Activated CD4-positive, CD25-positive, alpha-beta regulatory T cell treated with anti-CD3 and anti-CD28 coated beads, Interleukin-2, amount 50 U/mL, for 24 hours (primary cell): ENCODE measurements at regions not wholly inside any gene's neighbourhood (a gene's known extent, or its start where the extent isn't known, plus 50 kb on each side); places are given as distances from the start of the nearest gene placed in this dataset.
"Not testable (repeated sequence)": the region's sequence is repeated elsewhere in the genome, so short reads cannot be mapped to it uniquely, and the experiment has no call there.

Experiments
- ATAC-seq, 2 donors: fragments of 150-1000 bp; cut with Tn5 transposase; one replicate each; pipeline ENCODE4 v1.10.0; 2021; ENCODE audit warnings: mild to moderate bottlenecking in 1 of 2, moderate library complexity in 1 of 2

DNA sequence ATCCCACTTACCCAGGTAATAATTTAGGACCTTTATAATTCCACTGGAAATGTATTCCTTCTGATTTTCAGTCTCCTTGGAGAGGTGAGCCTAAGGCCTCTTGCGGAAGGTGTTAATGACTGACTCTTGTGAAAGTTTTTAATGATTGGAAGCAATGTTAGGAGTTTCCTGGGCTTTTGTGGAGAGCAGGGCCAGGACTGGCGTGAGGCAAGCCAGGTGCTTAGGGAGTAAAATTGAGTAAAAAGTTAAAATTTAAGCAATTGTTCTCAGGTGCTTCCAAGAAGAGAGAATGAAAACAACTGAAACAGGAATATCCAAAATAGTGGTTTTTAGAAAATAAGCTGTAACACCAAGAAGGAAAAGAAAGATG is 130.6 kb upstream of the TGFBR2 start:
- no peak for ATAC-seq

DNA sequence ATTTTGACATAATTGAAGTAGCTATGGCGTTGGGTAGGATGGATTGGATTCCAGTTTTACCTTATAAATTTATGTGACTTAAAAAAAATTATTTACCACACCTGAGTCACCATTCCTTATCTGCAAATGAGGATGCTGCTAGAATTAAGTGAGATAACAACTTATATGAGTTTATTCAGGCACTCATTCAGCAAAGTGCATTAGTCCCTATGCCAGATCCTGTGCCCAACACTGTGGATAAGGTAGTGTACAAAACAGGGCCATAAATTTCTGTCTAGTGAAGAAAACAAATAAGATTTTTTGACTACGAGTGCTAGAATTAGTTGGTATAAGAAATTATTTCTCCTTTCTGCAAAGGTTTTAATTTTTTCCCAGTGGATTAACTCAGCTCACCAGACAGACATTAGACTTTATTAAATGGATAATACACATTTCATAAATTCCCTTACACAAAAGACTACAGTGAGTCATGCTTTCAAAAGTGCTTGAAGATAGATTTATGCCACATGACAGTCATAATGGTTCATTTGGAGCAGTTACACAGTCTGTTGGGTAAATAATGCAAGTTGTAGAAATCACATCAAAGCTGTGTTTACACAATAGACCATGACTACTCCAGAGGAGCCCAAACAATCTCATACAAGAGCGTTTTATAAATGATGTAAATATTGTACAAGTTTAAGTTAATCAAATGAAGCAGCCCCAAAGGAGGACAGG is 129.9 kb upstream of the TGFBR2 start:
- peak; percentile 77 to 80 for ATAC-seq

DNA sequence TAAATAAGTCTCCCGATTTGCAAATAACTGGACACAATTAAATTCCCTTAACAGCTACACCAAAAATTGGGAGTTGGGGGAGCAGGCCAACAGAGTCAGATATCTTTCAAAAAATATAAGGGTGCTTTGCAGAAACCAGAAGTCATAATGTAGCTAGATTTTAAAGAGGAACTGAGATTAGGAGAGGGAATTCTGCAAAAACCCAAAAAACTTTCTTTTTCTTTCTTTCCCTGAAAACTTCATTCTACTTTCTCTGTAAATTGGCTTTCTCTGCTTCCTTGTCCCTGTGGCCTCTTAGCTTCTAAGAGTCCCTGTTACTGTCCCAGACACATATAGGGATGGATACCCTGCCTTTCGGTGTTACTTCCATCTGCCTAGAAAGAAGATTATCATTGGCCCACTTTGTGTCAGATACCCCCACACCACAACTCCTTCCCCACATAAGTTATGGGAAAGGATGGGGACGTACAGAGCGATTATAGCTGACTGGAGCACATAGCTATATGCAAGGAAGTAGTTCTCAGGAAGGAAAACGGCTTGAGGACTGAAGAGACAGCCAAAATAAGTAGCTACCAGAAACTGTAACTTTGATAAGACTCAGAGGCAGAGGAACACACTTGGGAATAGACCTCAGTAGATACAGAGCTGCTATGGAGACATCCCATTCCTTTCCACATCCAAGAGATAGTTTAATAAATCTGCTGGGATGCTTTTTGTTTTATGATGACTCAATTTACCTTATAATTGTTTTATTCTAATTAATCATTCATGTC is 129.1 kb upstream of the TGFBR2 start:
- ATAC-seq: no peak

DNA sequence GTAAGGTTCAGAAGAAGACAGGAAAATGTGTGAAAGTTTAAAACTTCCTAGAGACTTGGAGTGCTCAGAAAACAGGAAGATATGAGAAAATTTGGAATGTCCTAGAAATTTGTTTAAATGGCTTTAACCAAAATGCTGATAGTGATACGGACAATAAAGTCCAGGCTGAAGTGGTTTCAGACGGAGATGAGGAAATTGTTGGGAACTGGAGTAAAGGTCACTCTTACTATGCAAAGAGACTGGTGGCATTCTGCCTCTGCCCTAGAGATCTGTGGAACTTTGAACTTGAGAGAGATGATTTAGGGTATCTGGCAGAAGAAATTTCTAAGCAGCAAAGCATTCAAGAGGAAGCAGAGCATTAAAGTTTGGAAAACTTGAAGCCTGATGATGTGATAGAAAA is 126.7 kb upstream of the TGFBR2 start:
- ATAC-seq: not testable (repeated sequence)

DNA sequence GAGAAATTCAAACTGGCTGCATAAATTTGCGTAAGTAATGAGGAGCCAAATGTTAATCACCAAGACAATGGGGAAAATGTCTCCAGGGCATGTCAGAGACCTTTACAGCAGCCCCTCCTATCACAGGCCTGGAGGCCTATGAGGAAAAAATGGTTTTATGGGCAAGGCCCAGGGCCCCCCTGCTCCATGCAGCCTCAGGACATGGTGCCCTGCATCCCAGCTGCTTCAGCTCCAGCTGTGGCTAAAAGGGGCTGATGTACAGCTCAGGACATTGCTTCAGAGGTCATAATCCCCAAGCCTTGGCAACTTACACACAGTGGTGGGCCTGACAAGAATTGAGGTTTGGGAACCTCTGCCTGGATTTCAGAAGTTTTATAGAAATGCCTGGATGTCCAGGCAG is 126.2 kb upstream of the TGFBR2 start:
- not testable (repeated sequence) for ATAC-seq

DNA sequence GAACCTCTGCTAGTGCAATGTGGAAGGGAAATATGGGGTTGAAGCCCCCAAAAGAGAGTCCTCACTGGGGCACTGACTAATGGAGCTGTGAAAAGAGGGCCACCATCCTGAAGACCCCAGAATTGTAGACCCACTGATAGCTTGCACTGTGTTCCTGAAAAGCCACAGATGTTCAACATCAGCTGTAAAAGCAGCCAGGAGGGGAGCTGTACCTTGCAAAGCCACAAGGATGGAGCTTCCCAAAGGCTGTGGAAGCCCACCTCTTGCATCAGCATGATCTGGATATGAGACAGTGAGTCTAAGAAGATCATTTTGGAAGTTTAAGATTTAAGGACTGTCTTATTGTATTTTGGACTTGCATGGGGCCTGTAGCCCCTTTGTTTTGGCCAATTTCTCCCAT is 125.8 kb upstream of the TGFBR2 start:
- no peak for ATAC-seq

DNA sequence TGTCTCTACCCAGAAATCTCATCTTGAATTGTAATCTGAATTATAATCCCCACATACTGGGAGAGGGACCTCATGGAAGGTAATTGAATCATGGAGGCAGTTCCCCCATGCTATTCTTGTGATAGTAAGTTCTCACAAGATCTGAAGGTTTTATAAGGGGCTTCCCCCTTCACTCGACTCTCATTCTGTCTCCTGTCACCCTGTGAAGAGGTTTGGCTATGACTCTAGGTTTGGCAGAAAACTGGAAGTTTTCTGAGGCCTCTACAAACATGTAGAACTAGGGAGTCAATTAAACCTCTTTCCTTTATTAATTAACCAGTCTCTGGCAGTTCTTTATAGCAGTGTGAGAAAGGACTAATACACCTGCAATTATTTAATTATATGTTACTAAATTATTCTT is 125.2 kb upstream of the TGFBR2 start:
- ATAC-seq: peak in 1 of 2 donors; percentile 50

DNA sequence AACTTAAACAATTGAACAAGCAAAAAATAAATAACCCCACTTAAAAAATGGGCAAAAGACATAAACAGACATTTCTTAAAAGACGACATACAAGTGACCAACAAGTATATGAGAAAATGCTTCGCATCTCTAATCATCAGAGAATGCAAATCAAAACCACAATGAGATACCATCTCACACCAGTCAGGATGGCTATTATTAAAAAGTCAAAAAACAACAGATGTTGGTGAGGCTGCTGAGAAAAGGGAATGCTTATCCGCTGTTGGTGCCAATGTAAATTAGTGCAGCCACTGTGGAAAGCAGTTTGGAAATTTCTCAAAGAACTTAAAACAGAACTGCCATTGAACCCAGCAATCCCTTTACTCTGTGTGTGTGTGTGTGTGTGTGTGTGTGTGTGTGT is 122.2 kb upstream of the TGFBR2 start:
- not testable (repeated sequence) for ATAC-seq

DNA sequence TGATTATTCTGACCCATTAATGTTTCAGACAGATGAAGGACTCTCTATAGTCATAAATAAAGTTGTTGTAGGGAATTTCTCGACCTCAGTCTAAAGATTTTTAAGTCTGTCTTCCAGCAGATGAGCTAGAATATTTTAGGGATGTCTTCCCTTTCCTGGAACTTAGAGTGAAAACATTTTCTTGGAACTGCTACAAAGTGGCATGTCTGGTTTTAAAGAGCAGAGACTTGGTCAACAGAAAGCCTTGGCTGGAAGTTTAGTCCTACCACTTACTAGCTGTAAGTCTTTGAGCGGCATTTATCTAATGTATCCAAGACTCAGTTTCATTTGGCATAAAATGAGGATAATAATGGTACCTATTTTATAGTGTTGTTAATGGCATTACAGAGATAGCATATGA is 120.0 kb upstream of the TGFBR2 start:
- no peak for ATAC-seq

DNA sequence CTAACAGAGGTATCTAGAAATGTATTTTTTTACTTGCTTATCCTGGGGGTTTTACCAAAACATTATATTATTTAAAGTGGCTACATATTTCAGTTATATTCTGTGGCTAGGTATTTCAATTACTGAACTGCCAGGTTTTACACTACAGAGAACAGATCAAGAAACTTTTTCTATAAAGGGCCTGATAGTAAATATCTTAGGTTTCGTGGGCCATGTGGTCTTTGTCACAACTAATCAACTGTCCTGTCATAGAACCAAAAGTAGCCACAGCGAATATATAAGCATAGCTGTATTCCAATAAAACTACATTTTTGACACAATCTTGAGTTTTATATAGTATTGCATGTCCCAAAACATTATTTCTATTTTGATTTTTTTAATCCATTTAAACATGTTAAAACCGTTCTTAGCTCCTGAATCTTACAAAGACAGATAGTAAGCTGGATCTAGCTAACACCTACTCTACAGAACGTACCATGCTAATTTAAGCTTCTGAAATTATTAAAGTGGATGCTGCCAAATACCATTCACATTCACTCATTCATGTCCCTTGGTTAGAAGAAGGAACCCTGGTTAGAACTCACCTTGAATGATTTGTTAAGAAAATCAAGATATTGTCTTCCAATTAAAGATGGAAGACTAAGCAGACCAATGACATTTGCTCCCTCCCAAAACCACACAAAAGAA is 118.2 kb upstream of the TGFBR2 start:
- ATAC-seq: no peak

DNA sequence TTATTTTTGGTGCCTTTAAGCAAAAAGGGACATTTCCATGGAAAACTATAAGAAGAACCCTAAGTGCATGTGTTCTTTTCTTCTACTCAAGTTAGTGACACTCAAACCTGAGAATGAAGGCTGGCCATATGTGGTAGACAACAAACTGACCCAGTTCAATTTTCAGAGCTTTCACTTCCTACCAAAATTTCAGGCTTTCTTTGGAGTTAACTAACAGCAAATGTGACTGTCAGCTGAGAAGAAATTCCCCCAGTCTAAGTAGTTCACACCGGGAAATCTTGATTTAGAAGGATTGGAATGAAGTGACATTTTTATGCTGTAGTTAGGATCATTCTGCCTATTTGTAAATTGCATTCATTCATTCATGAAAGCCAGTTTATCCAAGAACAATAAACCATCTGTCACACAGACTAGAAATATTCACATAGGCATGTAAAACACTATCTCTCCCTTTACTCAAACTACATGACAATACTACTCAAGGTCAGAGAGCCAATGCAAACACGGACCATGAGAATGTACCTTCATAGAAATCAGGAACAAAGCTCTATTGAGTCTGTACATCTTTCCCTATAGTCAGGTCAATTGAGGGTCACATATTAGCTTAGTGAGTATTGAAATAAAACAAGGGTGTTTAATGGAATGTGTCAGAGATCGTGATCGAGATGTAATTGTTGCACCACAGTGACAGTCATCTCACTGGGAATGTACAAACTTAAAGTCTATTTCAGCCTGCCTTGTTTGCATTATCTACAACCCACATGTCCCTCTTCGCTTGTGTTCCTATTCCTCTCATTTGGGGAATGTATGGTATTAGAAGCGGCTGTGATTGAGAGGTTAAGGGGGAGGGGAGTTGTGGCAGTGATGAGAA is 113.8 kb upstream of the TGFBR2 start:
- ATAC-seq: no peak

DNA sequence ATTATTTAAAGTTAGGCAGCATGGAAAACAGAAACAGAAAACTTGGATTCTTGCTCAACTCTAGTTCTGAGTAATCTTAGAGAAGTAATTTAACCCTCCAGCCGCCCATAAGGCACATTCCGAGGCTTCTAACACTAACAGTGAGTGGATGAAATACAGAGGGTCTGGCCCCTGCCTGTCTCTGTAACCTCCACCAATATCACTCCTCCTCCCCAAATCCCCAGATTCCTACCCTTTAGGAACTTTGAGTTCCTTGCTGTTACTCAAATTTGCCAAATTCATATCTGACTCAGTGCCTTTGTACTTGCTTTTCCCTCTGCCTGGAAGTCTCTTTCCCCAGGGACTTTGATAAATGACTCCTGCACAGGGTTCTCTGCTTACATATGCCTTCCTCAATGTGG is 112.5 kb upstream of the TGFBR2 start:
- no peak for ATAC-seq

DNA sequence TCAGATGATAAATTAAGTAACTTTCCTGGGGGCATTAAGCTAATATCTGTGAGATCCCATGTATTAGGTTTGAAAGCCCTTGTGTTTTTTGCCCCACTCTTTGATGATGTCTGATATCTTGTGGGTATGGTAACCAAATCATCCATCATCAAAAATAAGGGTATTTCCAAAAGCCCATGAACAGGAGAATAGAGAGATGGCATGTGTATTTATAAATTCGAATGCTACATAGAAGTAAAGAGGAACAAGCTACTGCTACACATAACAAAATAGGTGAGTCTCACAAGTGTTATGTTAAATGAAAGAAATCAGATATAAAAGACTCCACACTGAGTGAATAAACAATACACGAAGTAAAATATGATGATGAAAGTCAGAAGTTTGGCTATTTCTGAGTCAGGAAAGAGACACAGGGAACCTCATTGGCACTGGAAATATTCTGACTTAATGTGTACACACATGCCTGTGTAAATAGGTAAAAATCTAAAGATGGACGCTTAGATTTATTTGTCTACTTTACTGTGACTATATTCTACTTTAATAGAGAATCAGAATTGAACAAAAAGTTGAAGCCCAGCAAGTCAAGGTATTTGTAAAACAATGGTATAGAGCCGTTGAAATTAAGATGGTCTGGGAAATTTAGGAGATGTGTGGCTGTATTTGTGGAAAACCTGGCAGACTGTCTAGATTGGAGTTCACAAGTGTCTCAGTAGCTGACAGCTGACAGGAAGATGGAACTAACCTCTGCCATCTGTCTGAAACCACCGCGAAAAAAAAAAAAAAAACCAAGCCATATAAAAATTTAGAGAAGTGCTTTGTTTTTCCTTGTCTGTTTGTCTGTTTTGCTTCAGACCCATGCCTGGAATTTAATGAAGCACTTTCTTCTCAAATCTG is 111.0 kb upstream of the TGFBR2 start:
- ATAC-seq: no peak

DNA sequence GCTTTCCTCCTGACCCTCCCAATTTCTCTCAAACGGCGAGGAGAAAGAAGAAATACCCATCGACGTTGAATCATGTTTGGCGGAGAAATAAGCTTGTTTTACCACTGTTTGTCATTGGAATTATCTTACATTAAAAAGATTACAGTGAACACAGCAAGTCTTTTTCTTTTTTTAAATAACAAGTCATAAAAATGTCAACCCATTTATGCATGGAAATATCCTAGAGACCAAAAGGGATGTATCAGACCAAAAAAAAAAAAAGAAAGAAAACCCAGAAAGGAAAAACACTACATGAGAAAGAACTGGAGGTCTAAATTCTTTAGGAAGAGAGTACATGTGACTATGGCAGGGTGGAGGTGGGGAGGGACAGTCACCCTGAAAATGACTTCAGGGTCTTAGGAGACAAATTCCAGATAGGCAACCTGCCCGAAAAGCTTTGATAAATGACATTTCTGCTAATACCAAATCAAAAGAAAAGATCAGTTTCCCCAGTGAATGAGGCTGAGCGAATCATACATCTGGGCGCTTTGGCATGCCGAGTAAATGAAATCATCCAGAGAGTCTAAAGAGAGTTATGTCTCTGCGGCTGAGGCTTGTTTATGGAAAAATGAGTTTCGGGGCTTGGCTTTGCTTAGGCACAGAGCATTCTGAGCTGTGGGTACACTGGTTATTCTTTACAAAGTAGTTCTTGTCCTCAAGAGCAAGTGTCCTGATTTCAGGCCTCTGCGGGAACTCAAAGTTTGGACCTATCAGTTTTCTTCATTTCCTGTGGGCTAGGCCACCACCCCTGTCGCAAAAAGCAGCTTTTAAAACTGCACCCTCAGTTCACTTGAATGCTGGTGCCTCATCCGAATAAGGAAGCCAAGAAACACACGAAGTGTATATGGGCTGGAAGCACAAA is 110.1 kb upstream of the TGFBR2 start:
- ATAC-seq: no peak

DNA sequence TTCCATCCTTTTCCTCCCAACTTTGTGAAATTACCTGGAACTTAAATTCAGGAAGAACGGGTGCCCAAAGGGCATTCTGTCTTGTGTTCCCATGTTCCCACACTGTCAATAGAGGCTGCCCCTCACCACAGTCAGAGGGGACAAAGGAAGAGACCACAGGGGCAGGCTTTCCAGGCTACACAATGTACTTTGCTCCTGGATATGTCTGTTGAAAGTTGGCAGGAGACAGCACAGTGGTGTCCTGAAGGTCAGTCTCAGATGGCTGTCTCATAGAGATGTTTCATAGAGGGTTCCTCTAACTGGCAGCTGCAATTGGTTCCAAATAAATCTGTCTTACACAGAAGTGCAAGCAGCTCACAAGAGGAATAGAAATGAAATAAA is 107.8 kb upstream of the TGFBR2 start:
- ATAC-seq: no peak

DNA sequence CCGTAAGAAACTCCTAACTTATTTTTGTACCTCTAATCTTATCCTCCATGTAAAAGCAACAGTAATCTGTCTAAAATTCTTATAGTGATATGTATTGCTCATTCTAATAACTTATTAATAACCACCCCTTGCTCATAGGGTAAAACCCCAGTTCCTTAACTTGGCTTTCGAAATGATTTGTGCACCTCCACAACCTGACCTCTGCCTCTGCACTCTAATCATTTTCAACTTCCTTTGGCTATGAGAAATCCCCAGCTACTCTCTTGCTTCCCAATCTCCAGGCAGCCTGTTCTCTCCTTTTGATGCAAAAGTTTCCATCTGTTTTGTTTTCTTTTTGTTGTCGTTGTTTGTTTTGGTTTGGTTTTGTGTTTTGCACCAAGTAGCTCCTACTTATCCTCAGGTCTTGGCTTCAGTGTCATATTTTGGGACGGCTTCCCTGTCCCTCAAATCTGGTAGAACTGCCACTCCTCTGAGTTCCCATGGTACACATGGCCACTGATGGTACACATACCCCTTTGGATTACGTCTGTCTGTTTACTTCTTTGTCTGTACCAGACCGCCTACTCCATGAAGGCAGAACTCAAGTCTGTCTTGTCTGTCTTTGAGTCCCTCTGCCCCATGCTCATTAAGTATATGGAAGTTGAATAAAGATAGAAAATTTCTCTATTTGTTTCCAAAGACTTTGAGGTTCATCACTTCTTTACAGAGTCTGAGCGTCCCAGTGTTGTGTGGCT is 105.6 kb upstream of the TGFBR2 start:
- ATAC-seq: peak; percentile 77 to 80

DNA sequence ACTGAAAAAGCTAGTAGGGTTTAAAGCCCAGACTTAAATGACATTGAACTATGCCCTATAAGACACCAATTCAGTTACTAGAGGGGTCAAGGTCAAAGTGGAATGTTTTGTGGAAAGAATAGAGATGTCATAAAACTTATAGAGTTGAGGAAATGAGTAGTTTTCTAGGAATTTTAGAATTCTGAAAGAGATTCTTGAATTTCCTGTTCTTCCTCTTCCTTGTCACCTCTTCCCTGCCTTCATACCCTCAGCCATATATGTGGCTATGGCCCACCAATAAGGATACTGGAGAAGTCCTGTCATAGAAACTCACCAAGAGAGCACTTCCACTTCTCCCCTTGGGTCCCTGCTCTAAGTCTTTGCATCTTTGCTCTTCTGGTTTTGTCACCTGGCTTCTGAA is 104.9 kb upstream of the TGFBR2 start:
- no peak for ATAC-seq

DNA sequence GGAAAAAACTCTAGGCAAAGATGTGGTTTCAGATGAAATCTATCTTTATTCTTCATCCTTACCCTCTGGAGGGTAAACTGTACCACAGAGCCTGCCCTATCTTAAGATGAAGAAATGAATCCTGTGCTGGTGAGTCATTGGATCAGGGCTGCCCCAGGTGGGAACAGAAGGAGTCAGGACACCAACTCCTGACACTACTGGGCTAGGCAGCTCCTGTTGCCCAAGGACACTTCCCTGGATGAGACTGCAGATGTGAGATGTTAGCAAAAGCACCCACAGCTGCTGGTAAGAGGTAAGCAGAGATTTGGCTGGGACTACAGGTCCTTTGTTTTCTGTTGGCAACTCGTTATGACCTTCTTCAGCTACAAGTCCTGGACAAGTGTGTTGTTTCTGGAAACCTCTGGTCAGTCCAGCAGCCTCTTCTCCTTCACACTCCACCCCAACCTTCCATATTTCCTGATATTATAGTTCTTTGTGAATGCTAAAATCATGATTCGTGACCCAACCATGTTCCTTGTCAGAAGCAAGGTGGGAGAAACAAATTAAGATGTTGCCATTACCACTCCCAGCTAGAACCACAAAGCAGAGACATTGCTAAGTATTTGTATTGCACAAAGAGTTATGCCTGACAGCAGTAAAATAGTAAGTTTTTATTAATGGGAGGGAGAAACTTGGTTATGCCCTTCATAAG is 104.2 kb upstream of the TGFBR2 start:
- no peak for ATAC-seq

DNA sequence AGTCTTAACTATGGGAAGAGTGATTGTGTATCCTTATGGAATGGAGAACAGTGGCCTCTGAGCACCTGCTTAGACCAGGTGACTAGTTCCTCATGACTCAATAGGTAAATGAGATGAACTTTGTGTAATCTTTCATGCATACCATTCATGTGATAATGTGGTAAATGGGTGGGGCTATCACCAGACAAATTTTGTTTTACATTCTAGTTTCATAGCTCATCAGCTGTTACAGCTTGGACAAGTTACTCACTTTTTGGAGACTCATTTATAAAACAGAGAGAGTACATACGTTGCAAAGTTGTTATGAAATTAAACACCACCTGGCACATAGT is 103.7 kb upstream of the TGFBR2 start:
- ATAC-seq: peak; percentile 68 to 77

DNA sequence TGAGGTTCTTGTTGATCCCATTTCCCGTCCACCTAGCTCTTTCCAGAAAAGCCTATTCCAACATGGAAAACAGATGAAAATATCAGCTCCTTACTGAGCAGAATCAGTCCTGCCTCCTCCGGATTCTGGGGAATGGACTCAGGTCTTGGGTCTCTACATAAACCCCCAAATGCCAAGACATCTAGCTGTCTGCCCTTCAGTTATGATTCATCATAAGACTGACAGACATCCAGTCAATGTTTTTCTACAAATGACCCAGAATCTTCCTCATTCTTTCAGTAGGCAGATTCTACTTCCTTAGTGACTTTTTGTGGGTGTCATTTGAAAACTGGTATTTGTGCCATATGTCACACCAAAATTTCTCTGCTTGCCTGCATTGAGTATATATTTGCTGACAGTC is 103.0 kb upstream of the TGFBR2 start:
- no peak for ATAC-seq
